Neural progenitor cell (in vitro differentiated cells): ENCODE measurements at regions not wholly inside any gene's neighbourhood (a gene's known extent, or its start where the extent isn't known, plus 50 kb on each side); places are given as distances from the start of the nearest gene placed in this dataset.
A peak's percentile ranks its signal among the peaks of the same experiment; 100 is the strongest.
"Not testable (repeated sequence)": the region's sequence is repeated elsewhere in the genome, so short reads cannot be mapped to it uniquely, and the experiment has no call there.

Experiments
- DNase-seq: peaks from one replicate; pipeline ENCODE4 v3.0.0-alpha.2; 2016; ENCODE audit warnings: low spot score
- H2AFZ ChIP-seq: fragments of 200-600 bp; sonication (generic); replicated peaks from 2 replicates; pipeline ENCODE4 v1.6.1; 2016; ENCODE audit warnings: antibody characterized with exemption
- H3F3A ChIP-seq: fragments of 200-600 bp; sonication (generic); 2 replicates; pipeline ENCODE4 v1.6.1; 2016; ENCODE audit warnings: antibody characterized with exemption, low read depth
- H3K27ac ChIP-seq: fragments of 200-600 bp; sonication (generic); 2 replicates; pipeline ENCODE4 v1.5.1; 2016; ENCODE audit warnings: mild to moderate bottlenecking
- H3K27me3 ChIP-seq: fragments of 200-600 bp; sonication (generic); 2 replicates; pipeline ENCODE4 v1.6.1; 2016; ENCODE audit warnings: mild to moderate bottlenecking, moderate library complexity
- H3K36me3 ChIP-seq: fragments of 200-600 bp; sonication (generic); 2 replicates; pipeline ENCODE4 v1.5.1; 2016
- H3K4me1 ChIP-seq: fragments of 200-600 bp; sonication (generic); 2 replicates; pipeline ENCODE4 v1.6.1; 2016; ENCODE audit warnings: mixed run types
- H3K4me2 ChIP-seq: fragments of 200-600 bp; sonication (generic); 2 replicates; pipeline ENCODE4 v1.6.1; 2016
- H3K4me3 ChIP-seq: fragments of 200-600 bp; sonication (generic); 2 replicates; pipeline ENCODE4 v1.5.1; 2016
- H3K79me2 ChIP-seq: fragments of 200-600 bp; sonication (generic); 2 replicates; pipeline ENCODE4 v1.6.1; 2016; ENCODE audit warnings: low read depth
- H3K9ac ChIP-seq: fragments of 200-600 bp; sonication (generic); 2 replicates; pipeline ENCODE4 v1.6.1; 2016
- H3K9me3 ChIP-seq: fragments of 200-600 bp; sonication (generic); 2 replicates; pipeline ENCODE4 v1.5.1; 2016; ENCODE audit warnings: low read depth
- H4K20me1 ChIP-seq: fragments of 200-600 bp; sonication (generic); 2 replicates; pipeline ENCODE4 v1.6.1; 2016; ENCODE audit warnings: low read depth
- H3K27ac Mint-ChIP-seq: 3 replicates; pipeline ENCODE4 v1.8.0; 2021; ENCODE audit warnings: mixed read lengths
- H3K27me3 Mint-ChIP-seq: 2 replicates; pipeline ENCODE4 v1.8.0; 2022; ENCODE audit warnings: low read depth, mild to moderate bottlenecking, inconsistent platforms, moderate library complexity, mixed read lengths; ENCODE audit not compliant: insufficient read depth
- H3K36me3 Mint-ChIP-seq: 3 replicates; pipeline ENCODE4 v1.8.0; 2021; ENCODE audit warnings: mixed read lengths
- H3K4me1 Mint-ChIP-seq: 3 replicates; pipeline ENCODE4 v1.8.0; 2021; ENCODE audit warnings: mixed read lengths
- H3K4me3 Mint-ChIP-seq: 3 replicates; pipeline ENCODE4 v1.8.0; 2021; ENCODE audit warnings: mild to moderate bottlenecking, moderate library complexity, mixed read lengths
- H3K9me3 Mint-ChIP-seq: 3 replicates; pipeline ENCODE4 v1.8.0; 2020; ENCODE audit warnings: mixed read lengths
- EZH2 ChIP-seq: fragments of 200-600 bp; sonication (generic); IDR thresholded peaks from 2 replicates; pipeline ENCODE4 v1.6.1; 2017; ENCODE audit warnings: antibody characterized with exemption, mild to moderate bottlenecking, moderate library complexity
- EZH2phosphoT487 ChIP-seq: fragments of 200-600 bp; sonication (generic); IDR thresholded peaks from 2 replicates; pipeline ENCODE4 v1.6.1; 2017; ENCODE audit warnings: antibody characterized with exemption
- TF ChIP-seq, protein P1 (sequence below): fragments of 200-600 bp; sonication (generic); IDR thresholded peaks from 2 replicates; pipeline ENCODE4 v1.5.1; 2017; ENCODE audit warnings: antibody characterized with exemption, mild to moderate bottlenecking

DNA sequence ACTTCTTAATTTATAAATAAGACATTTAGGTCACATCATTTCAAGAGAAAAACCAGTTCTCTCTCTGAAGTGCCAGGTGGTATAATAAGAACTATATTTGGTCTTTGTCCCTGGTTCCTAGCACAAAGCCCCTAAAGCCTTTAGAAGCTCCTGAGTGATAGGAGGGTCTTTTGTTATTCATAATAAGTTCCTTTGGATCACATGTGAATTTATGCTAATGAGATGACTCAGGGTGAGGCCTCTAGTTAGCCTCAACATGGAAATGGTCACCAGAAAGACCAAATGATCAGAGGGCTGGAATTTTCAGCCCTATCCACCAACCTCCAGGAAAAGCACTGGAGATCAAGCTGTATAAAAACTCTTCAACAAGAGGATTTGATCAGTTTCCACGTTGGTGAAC lies 68.1 kb upstream of the BLTP1 start:
- H3K4me3 Mint-ChIP-seq, result no peak overlapping the region
- H3K27me3 ChIP-seq, result no peaks in the 10 kb centered on the region

GRCh38 chr4:122083351-122083750 lies 68.8 kb upstream of the BLTP1 start:
- no peak overlapping the region for H3K4me3 Mint-ChIP-seq
- H3K9me3 ChIP-seq, result no peaks in the 10 kb centered on the region
- H3K27me3 ChIP-seq, result no peaks in the 10 kb centered on the region

More for the DNA sequence above, 68.1 kb upstream of the BLTP1 start:
- H3F3A ChIP-seq, result no peaks in the 10 kb centered on the region
- Mint-ChIP-seq H3K4me1 (peaks cover 3% of the 10 kb centered on the region), H3K9me3 (no peaks in the 10 kb centered on the region), H3K36me3 (no peaks in the 10 kb centered on the region), H3K27ac (no peak overlapping the region), H3K27me3 (no peaks in the 10 kb centered on the region)
- H3K9ac ChIP-seq, result no peak overlapping the region
- no peaks in the 10 kb centered on the region for H4K20me1 ChIP-seq
- H3K4me1 ChIP-seq, result no peaks in the 10 kb centered on the region
- H3K9me3 ChIP-seq, result no peaks in the 10 kb centered on the region
- H3K36me3 ChIP-seq, result no peaks in the 10 kb centered on the region
- H3K79me2 ChIP-seq, result no peaks in the 10 kb centered on the region
- H3K4me3 ChIP-seq, result no peak overlapping the region
- no peak overlapping the region for H3K4me2 ChIP-seq
- H3K27ac ChIP-seq, result no peak overlapping the region
- H2AFZ ChIP-seq, result no peak overlapping the region
- TF ChIP-seq EZH2phosphoT487 (no peak), EZH2 (no peak)
- TF ChIP-seq, protein P1, sequence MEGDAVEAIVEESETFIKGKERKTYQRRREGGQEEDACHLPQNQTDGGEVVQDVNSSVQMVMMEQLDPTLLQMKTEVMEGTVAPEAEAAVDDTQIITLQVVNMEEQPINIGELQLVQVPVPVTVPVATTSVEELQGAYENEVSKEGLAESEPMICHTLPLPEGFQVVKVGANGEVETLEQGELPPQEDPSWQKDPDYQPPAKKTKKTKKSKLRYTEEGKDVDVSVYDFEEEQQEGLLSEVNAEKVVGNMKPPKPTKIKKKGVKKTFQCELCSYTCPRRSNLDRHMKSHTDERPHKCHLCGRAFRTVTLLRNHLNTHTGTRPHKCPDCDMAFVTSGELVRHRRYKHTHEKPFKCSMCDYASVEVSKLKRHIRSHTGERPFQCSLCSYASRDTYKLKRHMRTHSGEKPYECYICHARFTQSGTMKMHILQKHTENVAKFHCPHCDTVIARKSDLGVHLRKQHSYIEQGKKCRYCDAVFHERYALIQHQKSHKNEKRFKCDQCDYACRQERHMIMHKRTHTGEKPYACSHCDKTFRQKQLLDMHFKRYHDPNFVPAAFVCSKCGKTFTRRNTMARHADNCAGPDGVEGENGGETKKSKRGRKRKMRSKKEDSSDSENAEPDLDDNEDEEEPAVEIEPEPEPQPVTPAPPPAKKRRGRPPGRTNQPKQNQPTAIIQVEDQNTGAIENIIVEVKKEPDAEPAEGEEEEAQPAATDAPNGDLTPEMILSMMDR, result no peak
- no peak for DNase-seq

GRCh38 chr4:122082661-122083060 lies 69.5 kb upstream of the BLTP1 start:
- H3K4me3 ChIP-seq, result no peak overlapping the region
- H3F3A ChIP-seq, result no peaks in the 10 kb centered on the region
- no peak overlapping the region for H3K4me2 ChIP-seq
- Mint-ChIP-seq H3K27ac (no peak overlapping the region), H3K9me3 (no peaks in the 10 kb centered on the region), H3K27me3 (no peaks in the 10 kb centered on the region), H3K4me3 (no peak overlapping the region), H3K36me3 (no peaks in the 10 kb centered on the region), H3K4me1 (peaks cover 3% of the 10 kb centered on the region)
- no peak overlapping the region for H3K27ac ChIP-seq
- no peak overlapping the region for H2AFZ ChIP-seq
- H3K27me3 ChIP-seq, result no peaks in the 10 kb centered on the region
- H3K4me1 ChIP-seq, result no peaks in the 10 kb centered on the region
- no peak for DNase-seq
- H4K20me1 ChIP-seq, result no peaks in the 10 kb centered on the region
- no peaks in the 10 kb centered on the region for H3K79me2 ChIP-seq
- H3K9me3 ChIP-seq, result no peaks in the 10 kb centered on the region
- no peaks in the 10 kb centered on the region for H3K36me3 ChIP-seq
- no peak overlapping the region for H3K9ac ChIP-seq
- TF ChIP-seq, protein P1, result no peak
- TF ChIP-seq EZH2phosphoT487, result no peak
- no peak for TF ChIP-seq EZH2

More at GRCh38 chr4:122083351-122083750, 68.8 kb upstream of the BLTP1 start:
- no peaks in the 10 kb centered on the region for H3F3A ChIP-seq
- H3K27ac ChIP-seq, result no peak overlapping the region
- no peaks in the 10 kb centered on the region for H4K20me1 ChIP-seq
- H3K36me3 Mint-ChIP-seq, result no peaks in the 10 kb centered on the region
- no peak overlapping the region for H3K9ac ChIP-seq
- peaks cover 3% of the 10 kb centered on the region for H3K4me1 Mint-ChIP-seq
- H3K27me3 Mint-ChIP-seq, result no peaks in the 10 kb centered on the region
- H3K4me3 ChIP-seq, result no peak overlapping the region
- no peak overlapping the region for H2AFZ ChIP-seq
- H3K36me3 ChIP-seq, result no peaks in the 10 kb centered on the region
- H3K4me1 ChIP-seq, result no peaks in the 10 kb centered on the region
- H3K4me2 ChIP-seq, result no peak overlapping the region
- no peaks in the 10 kb centered on the region for H3K9me3 Mint-ChIP-seq
- no peak for DNase-seq
- H3K79me2 ChIP-seq, result no peaks in the 10 kb centered on the region
- H3K27ac Mint-ChIP-seq, result no peak overlapping the region
- TF ChIP-seq EZH2phosphoT487 (no peak), EZH2 (no peak)
- TF ChIP-seq, protein P1, result no peak

DNA sequence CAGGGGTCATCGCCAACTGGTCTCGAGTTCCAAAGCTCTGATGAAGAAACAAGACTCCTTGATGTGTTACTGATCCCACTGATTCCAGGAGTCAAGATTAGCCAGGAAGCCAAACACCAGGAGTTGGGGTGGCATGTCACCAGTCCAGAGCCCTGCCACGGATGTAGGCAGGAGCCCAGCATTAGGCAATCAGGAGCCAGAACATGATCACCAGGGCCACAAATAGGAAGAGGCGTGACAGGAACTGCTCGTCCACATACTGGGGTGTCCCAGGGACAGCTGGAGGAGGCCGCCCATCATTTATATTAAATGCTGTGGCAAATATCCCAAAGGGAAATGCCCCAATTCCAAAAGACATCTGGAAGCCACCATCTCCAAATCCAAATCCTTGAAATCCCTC lies 74.5 kb upstream of the BLTP1 start:
- not testable (repeated sequence) for H3K36me3 Mint-ChIP-seq, H3K4me1 Mint-ChIP-seq, H3K9ac ChIP-seq, H2AFZ ChIP-seq, H3K36me3 ChIP-seq, H3K27ac ChIP-seq, H4K20me1 ChIP-seq, DNase-seq, H3F3A ChIP-seq, H3K9me3 Mint-ChIP-seq, H3K9me3 ChIP-seq, H3K4me3 ChIP-seq, H3K27me3 Mint-ChIP-seq, H3K79me2 ChIP-seq, H3K27ac Mint-ChIP-seq, H3K27me3 ChIP-seq, H3K4me2 ChIP-seq, H3K4me1 ChIP-seq
- H3K4me3 Mint-ChIP-seq, result peak overlapping the region; percentile 31

DNA sequence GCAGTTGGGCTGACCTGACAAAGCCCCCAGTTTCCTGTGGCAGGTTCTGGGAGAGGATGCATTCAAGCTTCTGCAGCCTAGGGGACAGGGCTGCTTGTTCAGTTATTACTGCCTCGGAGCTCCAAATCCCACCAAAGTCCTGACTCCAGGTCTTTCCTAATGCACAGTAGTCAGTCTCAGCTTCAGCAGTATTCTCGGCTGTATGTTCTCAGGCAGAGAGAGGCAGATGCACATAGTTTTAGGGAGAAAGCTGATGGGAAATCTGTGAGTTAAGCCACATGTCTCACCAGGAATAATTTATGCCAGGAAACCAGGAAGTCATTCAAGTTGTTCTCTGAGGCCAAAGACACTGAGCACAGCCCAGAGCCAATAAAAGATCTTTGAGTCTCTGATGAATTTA lies 75.3 kb upstream of the BLTP1 start:
- not testable (repeated sequence) for H3K4me2 ChIP-seq, H3K9me3 ChIP-seq, H3K27me3 ChIP-seq, H3K4me3 Mint-ChIP-seq, H3K36me3 Mint-ChIP-seq, H3K4me1 ChIP-seq, H3K79me2 ChIP-seq, H3K9me3 Mint-ChIP-seq, H3F3A ChIP-seq, H3K27ac ChIP-seq, H3K4me1 Mint-ChIP-seq, H3K4me3 ChIP-seq, H3K36me3 ChIP-seq, DNase-seq, H3K9ac ChIP-seq, H4K20me1 ChIP-seq, H3K27me3 Mint-ChIP-seq
- peak overlapping the region; percentile 50 for H2AFZ ChIP-seq
- peak overlapping the region; percentile 47 for H3K27ac Mint-ChIP-seq
